Left hindlimb (tissue), 1 donor: ENCODE measurements at regions not wholly inside any gene's neighbourhood (a gene's known extent, or its start where the extent isn't known, plus 50 kb on each side); places are given as distances from the start of the nearest gene placed in this dataset.
A peak's percentile ranks its signal among the peaks of the same experiment; 100 is the strongest.
"Not testable (repeated sequence)": the region's sequence is repeated elsewhere in the genome, so short reads cannot be mapped to it uniquely, and the experiment has no call there.

Source experiments
- DNase-seq: peaks from one replicate; pipeline ENCODE4 v3.0.0-alpha.2; 2018

DNA sequence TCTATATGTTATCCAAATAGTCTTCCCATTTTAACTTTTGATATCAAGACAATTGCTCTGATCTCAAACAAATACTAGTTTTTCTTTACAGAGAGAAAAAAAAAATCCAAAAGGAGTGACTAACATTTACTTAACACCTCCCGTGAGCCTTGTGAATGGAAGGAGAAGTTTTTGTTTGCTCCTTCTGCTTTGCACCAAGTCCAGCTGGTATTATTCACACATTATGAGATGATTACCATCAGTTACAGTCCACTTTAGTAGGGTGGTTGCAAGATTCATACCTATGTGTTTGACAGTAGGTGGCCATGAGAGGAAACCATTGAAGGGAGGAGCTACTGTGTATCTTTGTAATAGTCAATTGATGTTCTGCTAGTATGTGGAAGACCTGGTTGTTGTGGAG lies 443.4 kb upstream of the ZP4 start:
- no peak for DNase-seq

DNA sequence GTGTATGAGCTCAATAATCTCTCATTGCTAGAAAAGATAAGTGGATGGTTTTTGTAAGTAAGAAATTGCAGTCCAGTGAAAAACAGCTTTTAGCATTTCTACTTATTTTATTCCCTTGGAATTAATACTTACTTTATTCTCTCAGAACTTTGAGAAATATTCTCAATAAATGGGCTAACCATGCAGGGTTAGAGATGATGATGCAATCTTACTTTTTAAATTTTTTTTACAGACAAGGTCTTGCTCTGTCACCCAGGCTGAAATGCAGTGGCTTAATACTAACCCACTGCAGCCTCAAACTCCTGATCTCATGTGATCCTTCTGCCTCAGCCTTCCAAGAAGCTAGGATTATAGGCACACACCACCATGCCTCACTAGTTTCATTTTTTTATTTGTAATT lies 440.8 kb upstream of the ZP4 start:
- no peak for DNase-seq

DNA sequence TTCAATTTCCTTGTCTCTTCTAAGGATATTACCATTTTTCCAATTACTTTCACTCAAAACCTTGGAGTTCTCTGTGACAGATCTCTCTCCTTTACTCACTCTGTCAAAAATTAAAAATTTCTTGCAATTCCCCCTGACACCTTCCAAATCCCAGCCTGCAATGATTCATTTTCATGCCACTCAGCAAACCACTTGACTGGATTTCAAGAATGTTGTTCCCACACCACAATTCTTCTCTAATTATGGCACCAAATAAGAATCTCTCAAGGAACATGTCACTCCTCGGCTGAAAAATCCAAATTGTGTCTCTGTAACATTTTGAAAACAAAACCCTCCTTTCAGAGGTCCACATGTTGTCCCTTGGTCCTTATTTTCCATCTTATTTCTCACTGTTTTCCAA lies 438.9 kb upstream of the ZP4 start:
- DNase-seq: no peak

DNA sequence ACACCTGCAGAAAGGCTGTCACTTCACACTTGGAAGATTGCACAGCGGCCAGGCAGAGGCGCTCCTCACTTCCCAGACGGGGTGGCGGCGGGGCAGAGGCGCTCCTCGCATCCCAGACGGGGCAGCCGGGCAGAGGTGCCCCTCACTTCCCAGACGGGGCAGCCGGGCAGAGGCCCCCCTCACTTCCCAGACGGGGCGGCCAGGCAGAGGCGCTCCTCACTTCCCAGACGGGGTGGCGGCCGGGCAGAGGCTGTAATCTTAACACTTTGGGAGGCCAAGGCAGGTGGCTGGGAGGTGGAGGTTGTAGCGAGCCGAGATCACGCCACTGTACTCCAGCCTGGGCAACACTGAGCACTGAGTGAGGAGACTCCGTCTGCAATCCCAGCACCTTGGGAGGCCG lies 436.3 kb upstream of the ZP4 start:
- not testable (repeated sequence) for DNase-seq

DNA sequence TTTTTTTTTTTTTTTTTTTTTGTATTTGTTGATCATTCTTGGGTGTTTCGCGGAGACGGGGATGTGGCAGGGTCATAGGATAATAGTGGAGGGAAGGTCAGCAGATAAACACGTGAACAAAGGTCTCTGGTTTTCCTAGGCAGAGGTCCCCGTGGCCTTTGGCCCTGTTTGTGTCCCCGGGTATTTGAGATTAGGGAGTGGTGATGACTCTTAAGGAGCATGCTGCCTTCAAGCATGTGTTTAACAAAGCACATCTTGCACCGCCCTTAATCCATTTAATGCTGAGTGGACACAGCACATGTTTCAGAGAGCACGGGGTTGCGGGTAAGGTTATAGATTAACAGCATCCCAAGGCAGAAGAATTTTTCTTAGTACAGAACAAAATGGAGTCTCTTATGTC lies 435.8 kb upstream of the ZP4 start:
- not testable (repeated sequence) for DNase-seq

DNA sequence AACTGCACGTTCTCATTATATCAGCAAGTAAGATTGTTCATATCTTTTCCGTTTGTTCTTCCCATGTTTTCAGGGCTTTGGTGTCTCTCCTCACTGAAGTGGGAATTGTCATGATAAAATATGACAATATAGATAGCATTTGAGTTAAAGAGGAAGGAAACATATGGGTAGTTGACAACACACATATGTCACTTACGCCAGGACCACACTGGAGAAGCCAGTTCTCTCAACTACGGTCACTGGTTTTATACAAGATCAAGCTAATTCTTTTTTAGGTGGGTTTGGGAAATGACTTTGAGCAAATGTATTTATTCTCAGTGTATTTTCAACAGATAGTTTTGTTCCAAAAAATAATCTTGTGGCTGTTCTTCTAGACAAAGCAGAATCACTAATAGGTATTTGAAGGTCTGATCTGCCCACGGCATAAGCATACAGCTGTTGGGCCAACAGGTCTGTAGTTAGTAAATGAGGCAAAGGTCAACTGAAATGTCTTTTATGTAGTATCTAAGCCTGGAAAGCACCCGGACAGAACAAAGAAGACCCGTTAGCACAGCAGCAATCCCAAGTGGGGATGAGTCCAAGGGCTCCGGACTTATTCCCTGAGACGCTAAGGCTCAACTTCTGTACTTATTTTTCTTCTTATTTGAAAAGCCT lies 433.6 kb upstream of the ZP4 start:
- DNase-seq: no peak

DNA sequence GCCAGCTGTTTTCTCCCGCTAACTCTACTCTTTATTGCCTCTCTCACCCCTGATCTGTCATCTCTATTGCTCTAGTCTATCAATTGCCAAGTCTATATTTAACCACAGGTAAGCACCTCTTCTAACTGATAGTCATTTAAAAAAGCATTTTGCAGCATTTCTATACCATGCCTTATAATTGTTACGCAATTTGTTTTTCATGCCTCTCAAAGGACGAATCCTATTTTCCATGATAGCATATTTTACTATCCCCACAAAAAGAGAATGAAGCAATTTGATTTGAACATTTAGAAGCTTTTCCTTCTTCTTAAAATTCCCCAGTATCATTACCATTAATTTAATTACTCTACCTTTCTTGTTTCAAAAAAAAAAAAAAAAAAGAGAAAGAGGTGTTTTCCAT lies 432.8 kb upstream of the ZP4 start:
- DNase-seq: no peak

DNA sequence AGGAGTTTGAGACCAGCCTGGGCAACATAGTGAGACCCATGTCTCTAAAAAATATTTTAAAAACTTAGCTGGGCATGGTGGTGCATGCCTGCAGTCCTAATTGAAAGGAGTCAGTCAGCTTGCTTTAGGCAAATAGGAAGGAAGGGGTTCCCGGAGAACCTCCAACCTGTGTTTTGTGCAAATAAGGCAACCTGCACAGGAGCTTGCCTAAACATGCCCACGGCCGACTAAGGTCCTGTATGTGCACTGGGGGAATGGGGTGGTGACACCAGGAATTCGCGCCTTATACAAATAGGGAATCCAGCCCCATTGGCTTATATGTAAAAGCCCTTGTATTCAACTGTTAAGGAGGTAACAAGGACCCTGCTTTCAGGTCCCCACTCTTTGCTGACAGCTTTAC lies 429.2 kb upstream of the ZP4 start:
- DNase-seq: no peak

DNA sequence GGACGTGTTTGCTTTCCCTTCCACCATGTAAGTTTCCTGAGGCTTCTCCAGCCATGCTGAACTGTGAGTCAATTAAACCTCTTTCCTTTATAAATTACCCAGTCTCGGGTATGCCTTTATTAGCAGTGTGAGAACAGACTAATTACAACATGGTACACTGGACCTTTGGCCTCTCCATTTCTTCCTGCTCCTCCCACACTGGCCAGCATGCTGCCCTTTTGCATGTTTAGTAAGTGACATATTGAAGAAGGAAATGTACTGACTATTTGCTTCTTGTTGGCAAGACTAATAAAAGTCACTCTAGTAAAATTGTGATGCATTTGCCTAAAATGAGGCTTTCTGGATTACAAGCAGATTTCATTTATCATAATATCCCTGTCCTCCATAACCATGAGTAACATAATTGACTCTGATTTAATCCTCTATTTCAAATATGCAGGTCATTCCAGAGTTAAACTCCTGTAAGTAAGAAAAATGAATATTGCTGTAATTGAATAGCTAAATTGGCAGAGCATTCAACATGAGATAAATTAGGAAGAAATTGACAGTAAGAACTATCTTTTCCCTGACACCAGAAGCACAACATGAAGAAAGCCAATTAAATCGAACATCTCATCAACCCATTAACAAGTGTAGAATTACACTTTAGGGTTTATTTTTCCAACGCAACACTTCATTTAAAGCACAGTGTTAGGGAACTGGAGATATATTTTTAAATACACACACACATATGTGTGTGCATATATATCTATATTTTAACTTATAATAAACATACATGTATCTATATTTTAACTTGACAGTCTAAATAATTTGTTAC lies 427.8 kb upstream of the ZP4 start:
- DNase-seq: no peak

DNA sequence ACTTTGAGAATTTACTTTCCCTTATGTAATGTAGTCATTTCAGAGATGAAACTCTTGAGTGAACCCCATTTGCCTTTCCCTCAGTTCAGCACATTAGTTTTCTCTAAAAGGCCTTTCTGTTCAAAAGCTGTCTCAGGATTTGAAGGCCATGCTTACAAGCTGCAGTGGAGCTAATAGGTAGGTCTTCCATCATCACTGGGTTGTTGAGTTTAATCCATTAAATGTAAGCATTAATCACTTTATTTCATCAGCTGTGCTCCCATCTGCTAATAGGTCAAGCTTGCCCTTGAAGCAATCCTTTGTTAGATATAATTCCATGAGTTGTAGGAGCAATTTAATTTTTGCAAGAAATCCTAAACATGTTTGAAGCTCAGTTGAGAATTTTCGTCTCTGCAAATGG lies 422.2 kb upstream of the ZP4 start:
- DNase-seq: no peak

DNA sequence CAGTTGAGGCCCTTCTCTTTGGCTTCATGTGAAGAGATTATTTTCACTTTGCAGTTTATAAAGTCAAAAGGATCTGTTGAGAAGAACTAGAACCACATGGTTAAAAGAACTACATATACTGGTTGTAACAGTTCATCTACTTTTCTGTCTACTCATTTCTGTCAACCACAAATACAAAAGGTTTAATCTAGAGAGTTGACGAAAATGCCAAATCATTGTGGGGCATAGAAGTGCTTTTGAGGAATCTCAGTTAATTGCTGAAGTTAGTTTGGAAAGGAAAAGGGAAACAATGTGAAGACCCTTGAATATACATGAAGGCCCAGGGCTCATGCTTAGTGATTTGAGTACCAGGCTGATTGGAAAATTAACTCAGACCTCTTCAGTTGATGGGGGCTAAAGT lies 415.7 kb upstream of the ZP4 start:
- DNase-seq: no peak

DNA sequence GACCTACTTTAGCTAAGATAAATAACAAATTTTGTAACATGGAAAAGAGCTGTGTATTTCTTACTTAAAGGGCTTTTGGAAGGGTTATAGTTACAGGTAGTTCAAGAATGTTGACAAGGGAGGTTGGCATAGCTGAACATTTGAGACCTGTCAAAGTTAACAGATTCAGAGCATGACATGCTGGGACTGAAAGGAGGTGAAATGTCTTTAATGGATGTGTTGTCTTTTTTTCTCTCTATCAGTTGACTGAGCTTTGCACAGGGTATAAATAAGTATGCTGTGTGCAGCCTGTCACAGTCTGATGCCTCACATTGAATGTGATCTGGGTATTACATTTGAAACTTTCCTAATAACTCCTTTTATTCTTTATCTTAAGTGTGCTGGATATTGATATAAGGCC lies 411.9 kb upstream of the ZP4 start:
- no peak for DNase-seq

DNA sequence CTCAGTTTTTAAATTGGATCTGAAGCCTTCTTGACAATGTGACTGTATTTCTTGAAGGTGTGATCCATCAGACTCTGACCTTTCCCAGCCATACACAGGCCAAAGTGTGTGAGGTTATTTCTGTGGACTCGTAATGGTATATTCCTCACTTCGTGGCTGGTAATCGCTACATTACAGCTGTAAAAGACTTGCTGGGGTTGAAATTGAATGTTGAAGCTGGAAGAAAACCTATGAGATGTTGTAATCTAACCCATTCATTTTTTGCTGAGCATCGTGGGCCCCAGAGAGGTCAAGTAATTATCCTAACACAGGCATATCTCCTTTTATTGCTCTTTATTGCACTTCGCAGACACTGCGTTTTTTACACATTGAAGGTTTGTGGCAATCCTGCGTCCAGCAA lies 405.6 kb upstream of the ZP4 start:
- no peak for DNase-seq

DNA sequence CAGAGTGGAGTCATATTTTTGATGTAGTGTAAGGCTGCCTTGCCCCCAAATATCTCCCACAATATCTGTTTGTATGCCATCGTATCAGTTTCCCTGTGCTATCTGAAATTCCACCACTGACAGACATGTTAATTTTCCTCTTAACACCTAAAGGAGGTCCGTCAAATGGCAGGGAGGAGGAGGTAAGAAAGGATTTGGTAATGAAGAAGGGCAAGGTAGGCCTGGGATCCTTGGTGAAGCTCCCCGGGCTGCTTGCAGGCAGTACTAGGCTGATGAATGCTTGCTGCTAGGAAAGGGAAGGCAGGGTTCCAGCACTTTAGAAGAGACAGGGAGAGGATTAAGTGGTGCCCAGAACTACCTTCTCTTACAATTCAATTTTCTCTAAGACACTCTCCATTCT lies 402.4 kb upstream of the ZP4 start:
- DNase-seq: no peak

DNA sequence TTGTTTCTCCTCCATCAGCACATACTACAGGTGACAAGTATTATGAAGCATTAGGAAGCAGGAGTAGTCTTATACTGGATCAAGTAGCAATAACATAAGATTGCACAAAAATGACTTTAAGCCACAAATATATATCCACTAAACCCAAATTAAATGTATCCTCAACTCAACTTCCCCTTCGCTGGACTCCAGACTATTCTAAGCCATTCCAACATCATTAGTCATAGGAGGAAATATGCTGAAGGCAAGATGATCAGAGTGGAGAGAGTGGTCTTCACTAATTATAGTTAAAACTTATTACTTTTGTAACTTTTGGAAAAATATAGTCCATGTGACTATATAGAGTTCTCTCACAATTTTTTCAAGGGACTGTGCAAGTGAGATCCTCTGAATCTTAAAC lies 390.7 kb upstream of the ZP4 start:
- DNase-seq: no peak

DNA sequence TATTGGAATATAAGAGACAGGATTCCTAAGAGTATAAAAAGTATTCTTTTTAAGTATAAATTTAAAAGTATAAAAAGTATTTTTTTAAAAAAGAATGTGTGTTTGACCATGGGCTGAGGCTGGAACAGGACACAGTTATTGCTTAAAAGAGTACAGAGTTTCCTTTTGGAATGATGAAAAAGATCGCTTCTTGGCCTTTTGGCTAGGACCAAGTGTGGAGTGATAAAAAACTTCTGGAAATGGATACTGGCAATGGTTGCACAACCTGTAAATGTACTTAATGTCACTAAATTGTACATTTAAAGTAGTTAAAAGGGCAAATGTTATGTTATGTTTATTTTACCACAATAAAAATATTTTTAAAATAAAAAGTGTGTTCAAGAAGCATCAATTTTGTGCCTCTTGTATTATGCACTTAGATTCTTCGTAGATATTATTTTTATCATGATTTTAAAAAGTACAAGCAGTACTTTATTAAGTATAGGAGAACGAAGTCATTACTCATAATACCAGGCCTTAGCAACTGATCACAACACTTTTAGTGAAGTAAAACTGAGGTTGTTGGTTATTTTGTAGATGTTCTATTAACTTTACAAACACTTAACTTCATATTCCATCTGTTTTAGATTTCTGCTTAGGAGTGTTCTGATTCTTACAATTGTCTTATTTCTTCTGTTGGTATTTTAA lies 389.1 kb upstream of the ZP4 start:
- DNase-seq: no peak

DNA sequence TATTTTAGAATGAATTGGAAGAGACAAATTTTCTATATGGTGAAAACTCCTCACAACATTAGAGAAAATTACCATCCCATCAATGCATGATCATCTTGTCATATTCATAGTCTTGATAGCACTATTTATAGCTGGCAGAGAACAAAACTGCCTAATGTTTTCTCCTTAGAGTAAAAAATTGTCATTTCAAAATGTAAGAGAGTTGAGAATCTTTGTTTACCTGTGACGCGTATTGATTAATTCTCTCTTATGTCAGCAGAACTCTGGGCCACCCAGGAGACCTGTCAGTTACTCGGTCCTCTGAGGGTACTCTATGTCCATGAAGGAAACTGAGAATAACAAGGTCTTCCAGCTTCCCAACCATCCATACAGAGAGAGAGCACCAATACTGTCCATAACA lies 381.4 kb upstream of the ZP4 start:
- DNase-seq: no peak

DNA sequence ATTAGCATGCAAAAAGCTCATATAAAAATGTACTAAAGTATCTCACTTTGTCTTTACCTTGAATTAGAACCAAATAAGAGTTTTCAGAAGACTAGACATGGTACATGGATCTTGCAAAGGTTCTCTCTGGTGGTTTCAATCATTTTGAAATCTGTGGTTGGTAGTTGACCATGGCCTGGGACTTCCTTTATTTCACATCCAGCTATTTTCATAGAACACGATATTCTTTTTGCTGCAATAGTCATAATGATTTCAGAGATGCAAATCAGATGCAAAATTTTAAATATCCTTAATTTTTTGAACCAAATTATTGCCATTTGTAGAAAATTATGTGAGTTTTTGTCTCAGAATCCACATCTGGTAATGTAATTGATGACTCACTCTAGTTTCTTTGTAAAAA lies 375.1 kb upstream of the ZP4 start:
- DNase-seq: no peak

DNA sequence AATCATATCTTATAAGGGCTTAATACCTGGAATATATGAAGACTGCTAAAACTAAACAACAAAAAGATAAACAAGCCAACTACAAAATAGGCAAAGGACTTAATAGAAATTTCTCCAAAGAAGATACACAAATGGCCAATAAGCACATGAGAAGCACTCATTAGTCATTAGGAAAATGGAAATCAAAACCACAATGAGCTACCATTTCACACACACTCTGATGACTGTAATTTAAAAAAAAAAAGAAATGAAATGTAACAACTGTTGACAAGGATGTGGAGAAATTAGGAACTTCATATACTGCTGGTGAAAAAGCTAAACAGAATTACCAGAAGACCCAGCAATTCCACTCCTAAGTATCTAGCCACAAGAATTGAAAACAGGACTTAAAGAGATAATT lies 374.2 kb upstream of the ZP4 start:
- DNase-seq: no peak

DNA sequence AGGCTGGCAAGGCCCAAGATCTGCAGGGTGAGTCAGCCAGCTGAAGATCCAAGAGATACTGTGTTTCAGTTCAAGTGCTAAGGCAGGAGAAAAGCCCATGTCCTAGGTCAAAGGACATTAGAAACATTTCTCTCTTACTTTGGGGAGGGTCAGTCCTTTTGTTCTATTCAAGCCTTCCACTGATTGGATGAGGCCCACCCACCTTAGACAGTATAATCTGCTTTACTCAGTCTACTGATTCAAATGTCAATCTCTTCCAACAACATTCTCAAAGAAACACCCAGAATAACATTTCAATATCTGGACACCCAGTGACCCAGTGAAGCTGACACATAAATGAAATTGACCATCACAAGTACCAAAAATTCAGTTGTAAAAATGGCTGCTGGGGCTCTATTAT lies 367.8 kb upstream of the ZP4 start:
- no peak for DNase-seq

DNA sequence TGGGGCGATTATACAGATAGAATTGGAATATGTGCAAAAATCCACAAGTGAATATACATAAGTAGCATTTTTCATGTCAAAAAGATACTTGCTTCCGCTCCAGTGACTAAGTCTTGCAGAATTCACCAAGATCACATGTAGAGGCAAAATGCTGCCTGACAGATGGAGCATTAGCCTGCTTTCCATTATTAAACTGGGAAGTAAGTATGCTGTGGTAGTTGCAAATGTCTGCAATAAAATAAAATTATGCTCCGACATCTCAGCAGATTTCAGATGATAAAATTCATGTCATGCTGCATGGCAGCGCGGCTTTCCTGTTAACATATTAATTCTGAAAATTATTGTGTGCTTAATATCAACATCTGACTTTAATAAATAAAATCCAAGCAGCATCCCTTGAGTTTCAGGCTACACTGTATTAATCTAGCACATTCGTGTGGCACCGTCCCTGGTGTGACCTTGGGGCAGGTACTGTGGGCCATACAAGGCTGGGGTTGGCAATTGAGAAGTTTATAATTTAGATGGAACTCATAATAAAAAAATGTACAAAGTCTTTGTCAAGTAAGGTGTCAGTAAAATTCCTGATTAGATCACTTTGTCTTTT lies 366.4 kb upstream of the ZP4 start:
- DNase-seq: no peak

DNA sequence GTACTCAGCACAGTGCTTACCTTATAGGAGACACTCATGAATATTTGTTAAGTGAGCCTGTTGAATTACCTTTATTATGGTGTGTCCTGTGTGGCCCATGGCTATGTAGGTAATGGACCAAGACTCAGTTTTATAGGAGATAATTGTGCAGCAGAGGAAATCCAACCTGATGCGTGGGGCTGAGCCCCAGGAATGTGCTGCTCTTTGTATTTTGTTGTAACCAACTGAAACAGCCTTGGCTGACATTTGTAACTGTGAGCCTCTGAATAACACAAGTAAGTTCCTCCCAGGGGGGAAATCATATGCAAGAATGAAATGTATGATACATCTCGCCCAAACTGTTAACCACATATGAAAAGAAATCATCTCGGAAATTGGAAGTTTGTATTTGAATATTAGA lies 364.2 kb upstream of the ZP4 start:
- DNase-seq: no peak

DNA sequence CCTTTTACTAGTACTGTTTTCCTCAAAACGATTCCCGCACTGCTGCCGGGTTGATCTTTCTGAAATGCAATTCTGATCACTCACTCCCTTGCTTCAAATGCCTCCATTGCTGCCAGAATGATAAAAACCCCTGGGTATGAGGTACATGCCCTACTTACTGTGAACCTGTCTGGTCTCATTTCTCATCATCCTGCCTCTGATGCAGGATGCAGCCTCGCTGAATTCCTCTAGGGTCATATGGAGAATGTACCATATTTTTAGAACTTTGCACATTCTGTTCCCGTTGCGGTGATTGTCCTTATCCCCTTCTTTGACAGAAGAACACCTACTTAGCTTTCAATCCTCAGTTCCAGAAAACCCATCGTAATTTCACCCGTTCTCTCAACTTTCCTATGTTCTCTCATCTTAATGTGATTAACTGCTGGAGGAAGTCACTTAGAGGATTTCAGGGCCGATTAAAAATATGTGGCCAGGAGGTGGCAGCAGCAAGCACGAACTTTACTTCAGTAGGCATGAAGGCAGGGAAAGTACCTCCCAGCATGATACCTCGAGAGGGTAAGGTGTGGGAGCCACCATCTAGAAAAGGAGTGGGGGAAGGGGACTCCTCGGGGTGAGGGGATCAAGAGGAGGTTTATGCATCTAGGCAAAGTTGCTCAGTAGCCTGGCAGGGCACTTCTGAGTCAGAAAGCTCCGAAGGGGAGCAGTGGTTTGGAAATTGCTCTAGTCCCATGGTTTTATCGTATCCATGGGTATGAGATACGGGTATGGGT lies 361.5 kb upstream of the ZP4 start:
- DNase-seq: peak; percentile 35
